NCI-H460 (cell line): ENCODE measurements at regions not wholly inside any gene's neighbourhood (a gene's known extent, or its start where the extent isn't known, plus 50 kb on each side); places are given as distances from the start of the nearest gene placed in this dataset.
"Not testable (repeated sequence)": the region's sequence is repeated elsewhere in the genome, so short reads cannot be mapped to it uniquely, and the experiment has no call there.

ENCODE experiments used
- DNase-seq: peaks from one replicate; pipeline ENCODE4 v3.0.0-alpha.2; 2016; ENCODE audit warnings: low read depth; ENCODE audit errors: extremely low read depth

DNA sequence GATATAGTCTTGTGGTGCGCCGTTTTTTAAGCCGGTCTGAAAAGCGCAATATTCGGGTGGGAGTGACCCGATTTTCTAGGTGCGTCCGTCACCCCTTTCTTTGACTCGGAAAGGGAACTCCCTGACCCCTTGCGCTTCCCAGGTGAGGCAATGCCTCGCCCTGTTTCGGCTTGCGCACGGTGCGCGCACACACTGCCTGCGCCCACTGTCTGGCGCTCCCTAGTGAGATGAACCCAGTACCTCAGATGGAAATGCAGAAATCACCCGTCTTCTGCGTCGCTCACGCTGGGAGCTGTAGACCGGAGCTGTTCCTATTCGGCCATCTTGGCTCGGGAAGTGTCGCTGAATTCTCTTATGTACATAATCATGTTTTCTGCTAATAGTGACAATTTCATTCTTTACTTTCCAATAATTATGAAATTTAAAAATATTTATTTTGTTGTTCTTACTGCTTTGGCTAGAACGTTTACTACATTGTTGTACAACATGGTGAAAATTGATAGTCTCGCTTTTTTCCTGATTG is 61.2 kb upstream of the MINDY3 start:
- DNase-seq, result not testable (repeated sequence)

DNA sequence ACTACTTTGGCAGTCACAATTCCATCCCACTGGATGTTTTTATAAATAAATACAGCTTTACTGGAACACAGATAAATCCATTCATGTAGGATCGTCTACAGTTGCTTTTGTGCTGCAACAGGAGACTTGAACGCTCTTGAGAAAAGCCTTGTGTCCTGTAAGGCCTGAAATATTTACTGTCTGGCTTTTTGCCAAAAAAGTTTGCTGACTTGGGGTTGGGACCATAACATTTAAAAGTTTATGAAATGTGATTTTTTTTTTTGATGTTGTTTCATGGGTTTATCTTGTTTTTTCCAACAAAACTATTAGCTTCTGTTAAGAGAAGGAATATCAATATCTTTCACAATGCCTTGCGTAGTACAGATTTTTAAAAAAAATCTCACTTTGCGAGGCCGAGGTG is 71.1 kb upstream of the MINDY3 start:
- DNase-seq, result no peak

DNA sequence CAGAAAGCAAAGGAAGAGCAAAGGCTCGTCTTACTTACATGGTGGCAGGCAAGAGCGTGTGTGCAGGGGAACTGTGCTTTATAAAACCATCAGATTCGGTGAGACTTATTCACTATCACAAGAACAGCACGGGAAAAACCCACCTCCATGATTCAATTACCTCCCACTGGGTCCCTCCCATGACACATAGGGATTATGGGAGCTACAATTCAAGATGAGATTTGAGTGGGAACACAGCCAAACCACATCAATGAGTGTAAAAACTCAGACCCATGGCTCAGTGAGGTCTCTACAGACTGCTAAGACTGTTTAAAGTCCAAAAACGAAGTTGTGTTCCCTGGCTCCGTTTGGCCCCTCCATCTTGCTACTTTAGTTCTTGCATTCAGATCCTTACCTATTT is 79.2 kb upstream of the MINDY3 start:
- DNase-seq, result not testable (repeated sequence)

DNA sequence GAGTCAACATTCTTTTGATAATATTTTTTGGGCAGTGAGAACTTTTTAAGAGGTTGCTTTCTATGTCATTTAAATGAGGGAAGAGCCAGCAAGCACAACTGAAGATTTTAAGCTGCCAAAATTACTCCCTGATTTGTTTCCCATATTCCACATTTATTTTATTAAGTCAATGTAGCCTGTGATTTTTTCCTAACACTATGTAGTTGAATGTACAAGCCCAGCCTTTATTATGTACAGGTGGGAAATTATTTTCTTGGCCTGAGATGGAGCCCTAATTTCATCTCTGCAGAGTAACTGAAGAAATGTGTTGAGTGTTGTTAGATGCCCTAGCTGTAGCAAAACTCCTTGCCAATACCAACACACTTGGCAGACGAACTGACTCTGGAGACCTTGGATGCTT is 83.1 kb upstream of the MINDY3 start:
- no peak for DNase-seq

DNA sequence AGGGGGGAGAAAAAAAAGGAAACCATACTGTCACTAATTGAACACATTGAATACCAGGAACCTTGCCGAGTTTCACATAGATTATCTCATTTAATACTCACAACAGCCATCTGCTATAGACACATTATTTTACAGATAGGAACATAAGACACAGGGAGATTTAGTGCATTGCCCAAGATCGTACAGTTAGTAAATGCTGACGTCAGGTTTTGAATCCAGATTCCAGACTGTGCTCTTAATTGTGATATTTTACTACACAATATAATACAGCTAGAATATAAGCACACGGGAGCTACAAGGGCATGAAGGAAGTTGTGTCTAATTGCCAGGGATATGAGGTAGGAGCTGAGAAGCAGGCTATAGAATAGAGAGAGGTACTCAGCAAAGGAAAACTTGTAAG is 93.9 kb upstream of the MINDY3 start:
- DNase-seq, result no peak

DNA sequence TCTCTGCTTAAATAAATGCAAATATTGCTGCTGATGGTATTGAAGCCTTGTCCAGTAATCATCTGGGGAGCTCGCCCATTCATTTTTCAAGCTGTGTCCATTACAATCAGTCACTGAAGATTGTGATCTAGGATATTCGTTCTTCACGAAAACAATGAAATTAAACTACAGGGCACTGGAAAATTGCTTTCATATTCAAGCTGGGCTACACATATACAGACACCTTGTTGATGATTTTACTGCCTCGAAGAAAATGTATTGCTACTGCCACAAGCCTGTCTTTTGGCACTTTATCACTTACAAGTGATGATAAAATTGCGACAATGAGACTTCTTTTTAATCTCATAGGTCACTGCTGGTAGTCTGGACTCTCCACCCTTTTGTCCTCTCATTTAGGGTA is 100.0 kb upstream of the MINDY3 start:
- no peak for DNase-seq

DNA sequence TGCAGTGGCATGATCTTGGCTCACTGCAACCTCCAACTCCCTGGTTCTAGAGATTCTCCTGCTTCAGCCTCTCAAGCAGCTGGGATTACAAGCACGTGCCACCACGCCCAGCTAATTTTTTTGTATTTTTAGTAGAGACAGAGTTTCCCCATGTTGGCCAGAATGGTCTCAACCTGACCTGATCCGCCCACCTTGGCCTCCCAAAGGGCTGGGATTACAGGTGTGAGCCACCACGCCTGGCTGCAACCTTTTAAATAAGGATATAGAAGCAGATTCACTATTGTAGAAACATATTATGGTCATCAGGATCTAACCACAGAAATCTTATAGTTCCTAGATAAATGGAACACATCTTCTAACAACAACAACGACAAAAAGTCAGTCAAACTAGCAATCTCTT is 112.4 kb upstream of the MINDY3 start:
- not testable (repeated sequence) for DNase-seq

DNA sequence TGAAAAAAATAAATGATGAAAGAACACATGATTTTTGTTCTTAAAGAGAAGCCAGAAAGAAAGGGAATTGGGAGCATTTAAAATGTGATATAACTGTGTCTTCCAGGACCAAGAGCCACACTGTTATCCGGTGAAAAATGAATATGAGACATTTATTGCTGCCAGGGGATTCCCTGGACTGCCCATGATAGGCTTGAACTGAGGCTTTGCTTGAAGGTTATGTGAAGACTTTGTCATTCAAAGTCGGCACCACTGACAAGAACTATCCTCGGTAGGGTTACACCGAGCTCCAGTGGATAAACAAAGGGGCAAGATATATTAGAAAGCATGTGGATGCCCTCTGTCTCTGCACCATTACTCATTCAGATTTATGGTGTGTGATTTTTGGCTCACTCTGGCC is 125.4 kb upstream of the MINDY3 start:
- DNase-seq, result no peak

DNA sequence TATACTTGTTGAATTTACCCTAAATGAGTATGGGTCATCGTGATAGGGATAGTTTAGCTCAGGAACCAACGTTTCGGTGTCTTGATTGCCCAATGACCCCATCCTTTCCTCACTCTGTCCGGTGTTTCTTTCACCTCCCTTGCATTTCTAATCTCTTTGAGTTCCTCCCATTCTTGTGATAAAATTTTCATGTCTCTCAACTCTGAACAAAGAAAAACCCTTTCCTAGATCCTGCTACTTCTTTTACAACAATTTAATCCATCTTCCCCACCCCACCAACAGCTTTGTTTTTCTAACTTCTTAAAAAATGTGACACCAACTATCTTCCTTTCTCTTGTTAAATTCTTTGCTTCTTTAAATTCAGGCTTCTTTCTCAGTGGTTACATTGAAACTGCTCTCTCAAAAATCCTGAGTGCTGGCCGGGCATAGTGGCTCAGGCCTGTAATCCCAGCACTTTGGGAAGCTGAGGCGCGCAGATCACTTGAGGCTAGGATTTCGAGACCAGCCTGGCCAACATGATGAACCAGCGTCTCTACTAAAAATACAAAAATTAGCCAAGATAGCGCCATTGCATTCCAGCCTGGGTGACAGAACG is 130.3 kb upstream of the MINDY3 start:
- DNase-seq, result no peak

DNA sequence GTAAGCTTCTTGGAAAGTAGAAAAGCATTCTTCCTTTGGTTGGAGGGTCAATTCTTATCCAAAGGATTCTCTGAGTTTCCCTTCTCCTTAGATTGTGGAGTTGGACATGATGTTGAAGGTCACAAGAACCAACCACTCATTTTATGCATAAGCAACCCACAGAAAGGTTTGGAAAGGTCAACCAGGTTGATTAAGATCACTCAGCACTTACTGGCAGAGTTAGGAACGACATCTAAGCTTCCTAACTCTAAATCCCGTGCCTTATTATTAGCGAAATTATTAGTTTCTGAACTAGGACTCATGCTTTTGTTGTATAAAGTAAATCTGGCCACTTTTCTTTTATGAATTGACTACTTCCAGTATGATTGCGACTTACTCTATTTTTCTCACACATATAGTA is 137.0 kb upstream of the MINDY3 start:
- no peak for DNase-seq

DNA sequence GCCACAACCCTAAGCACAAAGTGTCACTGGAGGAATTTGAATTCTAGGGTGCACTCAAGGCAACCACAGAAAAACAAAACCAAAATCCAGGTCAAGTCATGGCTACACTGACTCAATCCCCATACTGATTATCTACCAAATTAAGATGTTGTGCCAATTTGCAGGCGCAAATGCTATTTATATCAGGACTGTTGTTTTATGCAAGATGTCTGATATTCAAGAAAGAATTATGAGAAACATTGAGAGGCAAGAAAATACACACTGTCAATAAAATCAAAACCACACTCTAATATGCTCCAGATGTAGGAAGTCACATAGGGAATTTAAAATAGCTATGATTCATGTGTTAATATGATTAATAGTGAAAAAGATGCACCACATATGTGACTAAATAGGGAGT is 141.3 kb upstream of the MINDY3 start:
- no peak for DNase-seq

DNA sequence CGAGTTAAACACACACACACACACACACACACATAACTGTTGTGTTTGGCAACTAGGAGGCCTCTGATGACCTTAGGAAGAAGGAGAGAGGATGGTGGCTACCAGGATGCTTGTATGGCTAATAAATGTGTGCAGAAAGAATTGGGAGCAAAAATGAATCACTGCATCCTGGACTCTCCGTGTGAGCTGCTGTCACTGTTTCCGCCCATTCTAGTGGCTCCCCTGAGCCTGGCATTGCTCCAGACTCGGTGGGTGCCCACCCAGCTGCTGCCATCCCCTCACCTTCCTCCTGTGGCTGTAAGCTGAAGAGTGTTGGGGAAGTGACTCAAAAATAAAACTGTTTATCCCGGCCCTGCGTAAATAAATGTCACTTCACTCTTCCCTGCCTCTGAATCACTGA is 149.5 kb upstream of the MINDY3 start:
- DNase-seq, result no peak

DNA sequence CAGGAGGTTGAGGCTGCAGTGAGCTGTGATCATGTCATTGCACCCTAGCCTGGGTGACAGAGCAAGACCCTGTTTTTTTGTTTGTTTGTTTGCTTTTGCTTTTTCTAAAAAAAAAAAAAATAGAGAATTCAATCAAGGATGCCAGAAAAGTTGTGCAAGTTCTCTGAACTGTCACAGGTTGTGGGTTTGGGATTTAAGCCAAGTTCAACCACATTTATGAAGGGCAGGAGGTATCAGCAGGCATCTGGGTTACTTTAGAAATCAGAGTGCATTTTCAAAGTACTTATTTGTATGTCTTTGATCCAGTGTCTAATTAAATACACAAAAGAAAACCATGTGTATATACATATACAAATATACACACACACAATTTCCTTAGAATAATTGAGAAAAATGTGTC is 151.2 kb upstream of the MINDY3 start:
- DNase-seq, result no peak

DNA sequence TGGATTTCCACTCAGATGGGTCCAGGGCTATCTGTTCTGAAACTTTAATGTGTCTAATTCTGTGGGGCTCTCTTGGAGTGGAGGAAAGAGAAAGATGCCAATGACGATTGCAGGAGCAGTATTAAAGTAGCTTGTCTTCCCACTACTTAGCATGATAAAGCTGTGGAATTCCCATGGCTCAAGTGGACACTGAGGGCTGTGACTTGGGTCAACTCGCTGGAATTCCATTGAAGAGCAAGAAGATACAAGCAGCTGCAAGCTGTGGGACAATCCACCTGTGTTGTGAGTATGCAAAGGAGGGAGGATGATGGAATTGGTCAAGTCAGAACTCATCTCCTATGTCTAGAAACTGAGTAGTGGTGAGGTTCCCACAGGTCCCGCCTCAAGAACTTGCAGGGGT is 154.2 kb upstream of the MINDY3 start:
- no peak for DNase-seq

DNA sequence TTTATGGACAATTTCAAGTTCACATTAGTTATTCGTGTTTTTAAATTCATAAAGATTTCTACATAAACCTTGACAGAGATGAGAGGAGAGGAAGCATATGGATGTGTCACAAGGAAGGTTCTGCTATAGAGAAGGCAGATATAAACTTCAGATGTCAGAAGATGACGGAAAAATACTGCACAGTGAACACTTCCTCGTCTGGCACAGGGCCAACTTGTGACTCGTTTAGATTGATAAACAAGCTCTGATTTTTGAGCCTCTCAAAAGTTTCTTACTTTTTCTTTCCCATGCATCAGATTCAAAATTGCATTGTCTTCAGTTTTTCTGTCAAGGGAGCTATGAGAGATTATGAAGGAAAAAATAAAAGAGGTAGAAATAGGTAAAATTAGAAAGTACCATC is 156.4 kb upstream of the MINDY3 start:
- no peak for DNase-seq

DNA sequence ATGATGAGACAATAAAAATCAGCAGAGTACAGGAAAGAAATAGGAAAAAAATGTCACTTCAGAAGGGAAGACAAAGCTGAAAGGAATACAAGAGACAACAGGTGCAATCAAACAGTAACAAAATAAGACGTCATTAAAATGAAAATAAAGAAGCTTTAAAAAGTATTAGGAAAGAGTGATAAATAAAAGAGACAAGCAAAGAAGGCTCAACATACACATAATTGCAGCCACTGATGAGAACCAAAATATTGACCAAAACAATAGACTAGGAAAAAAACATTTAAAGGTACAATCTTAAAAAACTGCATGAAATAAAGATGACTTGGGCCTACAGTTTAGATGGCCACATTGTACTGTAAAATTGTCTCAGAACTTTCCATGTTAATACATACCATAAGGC is 160.5 kb upstream of the MINDY3 start:
- no peak for DNase-seq

DNA sequence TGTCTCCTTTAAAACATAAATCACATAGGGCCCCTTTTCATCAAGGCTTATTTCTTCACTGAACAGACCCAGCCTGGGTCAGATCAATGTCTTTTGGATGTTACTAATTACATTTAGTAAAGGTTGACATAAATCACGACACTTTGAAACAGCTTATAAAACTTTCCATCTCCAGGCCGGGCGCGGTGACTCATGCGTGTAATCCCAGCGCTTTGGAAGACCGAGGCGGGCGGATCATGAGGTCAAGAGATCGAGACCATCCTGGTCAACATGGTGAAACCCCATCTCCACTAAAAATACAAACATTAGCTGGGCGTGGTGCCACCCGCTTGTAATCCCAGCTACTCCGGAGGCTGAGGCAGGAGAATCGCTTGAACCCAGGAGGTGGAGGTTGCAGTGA is 166.5 kb upstream of the MINDY3 start:
- not testable (repeated sequence) for DNase-seq

DNA sequence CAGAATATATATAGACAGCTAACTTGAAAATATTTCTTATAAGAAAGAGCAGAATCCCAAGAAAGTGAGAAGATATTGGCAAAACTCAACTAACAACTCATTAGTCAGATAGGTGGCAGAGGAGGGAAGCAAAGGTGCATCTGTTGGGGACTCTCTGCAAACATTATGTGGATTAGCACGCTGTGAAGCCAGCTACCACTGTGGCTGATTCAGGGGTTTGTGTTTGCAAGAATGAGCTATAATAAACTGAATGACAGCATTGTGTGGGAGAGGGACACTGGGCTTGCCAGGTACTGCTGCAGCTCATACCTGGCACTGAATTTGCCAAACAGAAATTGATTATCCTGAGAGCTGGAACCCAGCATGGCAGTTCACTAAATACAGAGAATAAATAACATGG is 170.3 kb upstream of the MINDY3 start:
- DNase-seq, result no peak

DNA sequence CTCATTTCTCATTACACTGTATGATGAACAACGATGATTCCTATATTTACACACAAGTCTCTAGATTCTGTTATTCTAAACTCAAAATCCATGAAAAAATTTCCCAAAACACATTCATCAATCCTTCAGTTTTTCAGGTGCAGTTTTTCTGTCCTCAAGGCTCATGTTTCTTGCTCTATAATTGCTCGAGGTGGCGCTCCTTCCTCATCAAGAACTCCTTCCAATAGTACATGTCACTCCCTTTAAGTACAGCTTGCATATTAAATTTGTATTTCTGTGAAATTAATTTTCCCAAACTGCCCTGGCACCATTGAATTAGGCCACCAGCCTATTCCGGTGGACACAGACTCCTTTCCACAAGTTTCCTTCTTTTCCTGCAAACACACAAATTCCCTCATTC is 188.7 kb upstream of the MINDY3 start:
- no peak for DNase-seq

DNA sequence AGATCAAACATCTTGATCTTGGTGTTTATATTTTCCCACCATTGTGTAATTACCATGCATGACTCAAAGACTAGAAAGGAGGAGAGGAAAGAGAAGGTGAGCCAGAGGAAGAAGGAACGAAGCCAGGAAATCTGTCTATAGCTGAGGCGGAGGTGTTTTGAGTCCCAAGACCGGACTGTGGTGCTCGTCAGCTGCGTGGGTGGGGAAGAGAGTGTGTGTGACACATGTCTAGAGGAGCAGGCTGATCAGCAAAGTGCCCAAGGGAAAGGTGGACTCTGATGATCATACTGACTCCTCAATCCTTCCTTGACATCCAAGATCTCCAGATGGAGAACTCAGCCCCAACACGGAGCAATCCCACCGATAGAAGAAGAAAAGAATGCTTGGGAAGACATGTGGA is 189.5 kb upstream of the MINDY3 start:
- DNase-seq, result no peak

DNA sequence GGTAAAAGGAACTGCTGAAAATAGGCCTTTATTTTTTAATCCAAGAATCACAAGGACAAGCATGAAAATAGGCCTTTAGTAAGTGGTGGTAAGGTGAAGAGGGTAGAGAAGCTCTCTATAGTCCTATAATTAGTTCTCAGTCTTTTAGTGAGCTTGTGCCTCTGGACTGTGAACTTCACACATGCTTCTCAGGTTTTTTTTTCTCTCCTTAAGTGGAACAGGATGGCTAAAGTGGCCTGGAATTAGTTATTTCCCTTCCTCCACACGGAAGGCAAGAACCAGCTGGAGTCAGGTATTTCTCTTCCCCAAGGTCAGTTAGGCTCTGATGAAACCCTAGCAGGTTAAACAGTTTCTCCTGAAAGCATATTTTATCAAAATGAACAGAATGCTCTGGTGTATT is 203.0 kb upstream of the MINDY3 start:
- no peak for DNase-seq

DNA sequence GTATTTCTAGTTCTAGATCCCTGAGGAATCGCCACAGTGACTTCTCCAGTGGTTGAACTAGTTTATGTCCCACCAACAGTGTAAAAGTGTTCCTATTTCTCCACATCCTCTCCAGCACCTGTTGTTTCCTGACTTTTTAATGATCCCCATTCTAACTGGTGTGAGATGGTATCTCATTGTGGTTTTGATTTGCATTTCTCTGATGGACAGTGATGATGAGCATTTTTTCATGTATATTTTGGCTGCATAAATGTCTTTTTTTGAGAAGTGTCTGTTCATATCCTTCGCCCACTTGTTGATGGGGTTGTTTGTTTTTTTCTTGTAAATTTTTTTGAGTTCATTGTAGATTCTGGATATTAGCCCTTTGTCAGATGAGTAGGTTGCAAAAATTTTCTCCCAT is 223.2 kb upstream of the MINDY3 start:
- DNase-seq, result not testable (repeated sequence)

DNA sequence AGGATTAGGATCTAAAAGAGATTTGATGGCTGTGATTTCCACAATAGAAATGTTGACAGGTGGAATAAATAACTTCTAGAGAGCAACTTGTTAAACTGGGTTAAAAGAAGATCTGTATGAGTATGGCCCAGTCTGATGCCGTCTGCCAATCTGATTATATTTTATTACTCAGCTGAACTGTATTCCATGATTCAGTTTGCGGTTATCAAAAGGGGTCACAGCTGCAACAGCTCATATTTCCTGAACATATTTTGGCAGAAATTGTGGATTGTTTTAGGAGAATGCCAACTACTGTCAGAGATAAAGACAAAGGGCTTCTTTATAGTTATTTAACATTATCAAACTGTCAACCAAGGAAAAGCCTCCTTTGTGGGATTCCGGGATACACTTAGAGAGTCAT is 244.8 kb upstream of the MINDY3 start:
- no peak for DNase-seq
